ENCODE measurements at regions not wholly inside any gene's neighbourhood (a gene's known extent, or its start where the extent isn't known, plus 50 kb on each side); places are given as distances from the start of the nearest gene placed in this dataset.

DNA sequence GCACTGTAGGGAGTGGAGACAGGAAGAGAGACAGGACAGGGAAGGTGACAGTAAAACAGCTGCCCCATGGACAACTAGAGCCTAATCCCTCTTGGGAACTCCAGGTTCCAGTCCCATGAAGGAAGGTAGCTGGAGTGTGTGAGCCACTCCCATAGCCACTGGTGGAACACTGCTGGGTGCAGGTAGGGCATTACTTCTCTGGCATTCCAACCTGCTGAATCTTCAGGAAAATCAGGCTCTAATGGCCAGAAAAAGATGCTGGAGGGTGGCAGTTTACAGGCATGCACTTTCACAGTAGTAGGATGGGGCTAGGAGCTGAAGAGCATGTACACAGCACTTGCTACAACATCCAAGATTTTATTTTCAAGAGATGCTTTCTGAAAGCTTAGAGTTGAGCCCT lies 259.4 kb downstream of the AUH start:
- DNase-seq = no peak

DNA sequence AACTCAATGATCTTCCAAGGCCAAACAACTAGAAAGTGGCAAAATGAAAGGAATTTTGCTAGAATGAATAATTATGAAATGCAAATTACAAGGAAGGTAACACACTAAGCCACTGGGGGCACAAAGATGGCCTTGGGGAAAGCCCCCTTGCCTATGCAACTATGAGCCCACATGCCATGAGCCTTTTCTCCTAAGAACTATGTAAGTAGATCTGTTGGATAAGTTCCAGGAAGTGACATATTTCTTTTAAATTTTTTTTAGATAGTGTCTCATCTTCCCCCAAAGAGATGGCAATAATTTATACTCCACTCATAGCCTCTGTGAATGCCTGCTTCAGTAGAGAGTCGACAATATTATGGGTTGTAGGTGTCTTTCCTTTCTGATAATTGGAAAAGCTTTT lies 257.8 kb downstream of the AUH start:
- no peak for DNase-seq

DNA sequence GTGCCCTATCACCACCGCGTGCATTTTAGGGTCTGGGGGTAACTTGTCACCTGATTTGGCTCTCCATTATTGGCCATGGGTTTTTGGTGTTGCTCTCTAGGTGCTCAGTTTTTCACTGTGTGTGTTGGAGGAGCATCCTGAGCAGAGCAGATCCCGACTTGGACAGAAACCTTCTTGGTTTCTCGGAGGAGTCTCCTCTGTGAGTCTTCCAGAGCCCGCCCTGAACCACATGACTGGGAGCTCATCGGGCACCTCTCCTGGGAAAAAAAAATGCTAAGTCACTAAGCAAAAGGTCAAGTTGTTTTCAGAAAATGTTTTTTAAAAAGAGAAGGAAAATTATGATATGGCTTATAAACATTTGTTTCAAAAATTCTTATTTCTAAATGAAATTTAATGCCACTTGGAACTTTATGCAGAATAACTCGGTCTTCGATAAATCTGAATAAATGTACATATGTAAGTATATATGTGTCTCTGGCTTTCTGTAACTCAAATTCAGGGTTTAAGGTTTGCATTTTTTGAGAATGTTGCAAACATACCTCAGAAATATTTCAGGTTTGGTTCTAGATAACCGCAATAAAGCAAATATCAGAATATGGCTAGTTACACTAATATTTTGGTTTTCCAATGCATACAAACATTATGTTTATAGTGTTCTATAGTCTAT lies 255.2 kb downstream of the AUH start:
- no peak for DNase-seq

DNA sequence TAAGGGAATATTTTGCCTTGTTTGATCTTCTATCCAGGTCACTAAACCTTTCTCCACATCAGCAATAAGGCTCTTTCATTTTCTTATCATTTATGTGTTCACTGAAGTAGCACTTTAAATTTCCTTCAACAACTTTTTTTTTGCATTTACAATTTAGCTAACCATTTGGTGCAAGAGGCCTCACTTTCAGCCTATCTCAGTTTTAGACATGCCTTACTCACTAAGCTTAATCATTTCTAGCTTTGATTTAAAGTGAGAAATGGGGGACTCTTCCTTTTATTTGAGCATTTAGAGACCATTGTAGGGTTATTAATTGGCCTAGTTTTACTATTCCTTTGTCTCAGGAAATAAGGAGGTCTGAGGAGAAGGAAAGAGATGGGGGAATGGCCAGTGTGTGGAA lies 250.5 kb downstream of the AUH start:
- no peak for DNase-seq

DNA sequence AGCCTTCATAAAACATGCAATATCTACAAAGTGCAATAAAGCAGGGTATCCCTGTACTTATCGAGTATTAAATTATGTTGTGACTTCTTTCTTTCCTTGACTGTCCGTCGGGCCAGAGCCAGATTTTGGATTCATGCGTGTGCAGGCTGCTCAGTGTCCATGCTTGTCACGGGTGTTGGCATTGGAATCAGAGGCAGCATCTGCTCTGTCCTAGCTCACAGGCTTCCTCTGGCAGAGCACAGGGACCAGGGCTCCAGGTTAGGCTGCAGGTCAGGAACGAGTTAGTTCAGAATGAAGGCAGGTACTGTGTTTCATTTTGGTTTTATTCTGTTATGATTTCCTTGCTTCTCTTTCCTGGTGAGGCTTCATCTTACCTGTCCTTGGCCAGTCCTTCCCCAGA lies 249.8 kb downstream of the AUH start:
- DNase-seq = no peak

DNA sequence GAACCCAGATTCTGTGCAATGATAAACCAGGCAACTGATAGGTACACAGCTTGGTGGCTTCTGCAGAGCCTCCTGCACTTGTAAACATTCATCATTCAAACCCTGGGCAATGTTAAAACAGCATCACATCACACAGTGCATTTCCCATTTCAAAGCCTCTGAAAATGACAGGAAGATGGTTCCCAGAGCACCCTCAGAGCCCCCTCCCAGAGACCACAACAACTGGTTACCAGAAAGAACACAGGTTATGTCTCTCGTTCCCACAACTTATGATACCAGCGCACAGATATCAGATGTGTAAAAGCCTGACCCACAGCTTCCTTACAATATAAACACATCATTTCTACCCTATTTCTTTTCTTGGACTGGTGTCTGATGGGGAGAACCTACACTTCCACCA lies 248.7 kb downstream of the AUH start:
- no peak for DNase-seq

DNA sequence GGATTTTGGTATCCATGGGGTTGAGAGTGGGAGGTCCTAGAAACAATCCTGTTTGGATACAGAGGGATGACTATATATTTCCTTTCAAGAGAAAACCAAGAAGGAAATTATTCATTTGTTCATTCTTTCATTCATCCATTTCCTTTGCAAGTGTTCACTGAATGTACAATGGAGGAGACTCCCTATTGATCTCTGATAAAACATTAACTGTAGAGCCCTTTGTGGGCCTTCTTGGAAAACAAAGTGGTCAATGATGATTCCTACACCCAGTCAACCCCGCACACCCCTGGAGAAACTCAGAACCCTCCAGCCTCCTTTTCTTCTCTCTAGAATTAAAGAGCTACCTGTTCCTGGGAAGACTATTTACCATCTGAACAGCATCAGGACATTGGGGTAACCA lies 247.3 kb downstream of the AUH start:
- no peak for DNase-seq

DNA sequence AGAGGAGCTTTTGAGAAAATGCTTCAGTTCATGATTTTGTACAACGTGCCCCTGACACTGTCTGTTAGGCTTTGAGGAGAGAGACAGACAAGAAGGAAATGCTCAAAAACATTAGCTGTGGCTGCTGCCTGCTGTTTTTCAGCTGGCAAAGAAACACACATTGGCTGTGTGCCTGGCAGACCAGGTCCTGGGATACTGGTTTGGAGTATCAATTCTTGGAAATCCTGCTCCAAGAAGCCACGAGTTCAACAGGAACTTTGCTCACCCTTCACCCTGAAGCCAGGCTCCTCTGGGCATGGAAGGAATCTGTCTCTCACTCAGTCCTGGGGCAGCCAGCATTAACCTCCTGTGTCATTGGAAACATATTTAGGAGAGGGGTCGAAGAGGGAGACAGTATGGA lies 245.5 kb downstream of the AUH start:
- DNase-seq = no peak

DNA sequence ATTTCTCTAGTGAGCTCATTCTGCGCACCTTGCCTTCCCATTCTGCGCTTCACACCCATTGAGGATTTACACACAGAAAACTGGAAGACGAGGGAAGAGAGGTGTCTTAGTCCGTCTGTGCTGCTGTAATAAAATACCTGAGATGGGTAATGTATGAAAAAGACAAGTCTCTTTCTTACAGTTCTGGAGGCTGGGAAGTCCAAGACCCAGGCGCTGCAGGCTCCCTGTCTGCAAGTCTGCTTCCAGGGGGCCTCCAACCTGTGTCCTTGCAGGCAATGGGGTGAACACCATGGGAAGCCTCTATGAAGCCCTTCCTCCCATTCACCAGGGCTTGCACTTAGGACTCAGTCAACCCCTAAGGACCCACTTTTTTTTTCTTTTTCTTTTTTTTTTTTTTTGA lies 245.0 kb downstream of the AUH start:
- no peak for DNase-seq

DNA sequence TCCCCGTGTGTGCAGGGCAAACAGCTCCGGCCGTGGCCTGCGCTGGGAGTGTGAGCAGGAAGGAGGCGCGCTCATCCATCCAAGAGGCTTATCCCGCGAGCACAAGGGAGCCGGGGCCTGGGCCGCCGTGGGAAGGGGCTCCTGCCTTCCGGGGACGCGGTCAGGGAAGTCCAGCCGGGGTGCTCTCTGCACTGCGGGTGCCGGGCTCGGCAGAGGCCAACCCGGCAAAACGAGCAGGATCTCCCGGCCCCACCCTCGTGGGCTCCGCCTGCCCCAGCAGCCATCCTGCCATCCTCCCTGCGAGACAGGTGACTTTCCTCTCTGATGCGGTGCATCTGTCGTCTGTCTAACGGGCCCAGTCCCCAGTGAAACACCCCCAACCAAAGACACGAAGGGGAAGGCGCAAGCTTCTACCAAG lies 244.2 kb downstream of the AUH start:
- DNase-seq = no peak

DNA sequence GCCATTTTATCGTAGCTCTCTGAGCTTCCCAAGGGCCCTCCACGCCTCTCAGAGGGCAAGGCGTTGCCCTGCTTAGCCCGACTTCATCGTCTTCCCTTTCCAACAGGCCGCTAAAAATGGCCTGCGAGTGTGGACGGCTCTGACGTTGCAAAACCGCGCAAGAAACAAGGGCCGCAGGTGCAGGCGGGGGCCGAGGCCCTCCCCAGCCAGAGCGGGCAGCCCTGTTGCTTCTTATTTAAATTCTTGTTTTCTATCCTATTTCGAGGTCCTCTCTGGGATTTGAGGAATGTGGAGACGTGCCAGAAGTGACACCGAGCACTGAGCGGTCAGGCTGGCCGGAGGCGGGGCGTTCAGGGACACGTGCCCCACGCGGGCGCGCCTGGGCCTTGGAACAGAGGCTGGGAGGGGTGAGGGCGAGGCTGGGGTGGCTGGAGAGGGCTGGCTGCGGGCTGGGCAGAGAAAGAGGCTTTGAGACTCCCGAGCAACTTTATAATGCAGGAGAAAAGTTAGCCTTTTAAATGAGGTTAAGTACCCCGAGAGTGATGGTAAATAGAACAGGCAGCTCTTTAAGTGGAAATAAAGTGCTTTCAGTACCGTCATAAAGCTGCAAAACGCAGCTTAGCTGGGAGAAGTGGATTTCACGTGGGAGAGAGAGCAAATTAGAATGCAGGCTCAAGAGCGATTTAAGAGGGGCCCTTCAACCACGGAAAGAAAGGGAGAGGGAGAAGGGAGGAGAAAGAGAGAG lies 243.6 kb downstream of the AUH start:
- no peak for DNase-seq

DNA sequence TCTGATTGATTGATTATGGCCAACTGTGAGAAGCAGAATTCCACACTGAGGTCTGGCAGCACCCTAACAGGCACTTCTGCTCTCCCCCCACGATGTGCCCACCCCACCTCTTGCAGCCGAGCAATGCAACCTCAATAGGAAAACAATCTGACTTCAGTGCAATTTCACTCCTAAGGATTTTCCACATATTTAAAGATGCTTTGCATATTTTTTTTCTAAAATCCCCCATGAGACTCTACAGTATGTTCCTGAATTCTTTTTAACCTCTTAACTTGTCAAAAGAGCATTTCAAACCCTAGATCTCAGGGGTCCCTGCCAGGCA lies 243.1 kb downstream of the AUH start:
- DNase-seq = no peak

DNA sequence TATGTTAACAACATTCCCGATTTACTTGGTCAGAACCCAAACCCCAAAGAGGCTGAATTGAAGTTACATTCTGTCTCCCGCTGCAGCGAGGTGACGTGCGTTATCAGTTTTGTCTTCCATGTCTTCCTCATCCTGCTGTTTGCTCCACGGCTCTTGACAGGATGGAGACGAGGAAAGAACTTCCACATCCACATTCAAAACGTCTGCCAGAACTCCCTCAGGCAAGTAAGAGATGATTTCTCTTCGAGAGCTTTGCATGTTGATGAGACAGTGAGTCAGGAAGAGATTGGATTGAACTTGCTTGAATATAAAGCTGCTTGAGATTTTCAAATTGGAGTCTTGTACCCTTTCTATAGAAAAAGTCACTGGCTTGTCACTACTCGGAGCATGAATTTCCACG lies 242.6 kb downstream of the AUH start:
- no peak for DNase-seq

DNA sequence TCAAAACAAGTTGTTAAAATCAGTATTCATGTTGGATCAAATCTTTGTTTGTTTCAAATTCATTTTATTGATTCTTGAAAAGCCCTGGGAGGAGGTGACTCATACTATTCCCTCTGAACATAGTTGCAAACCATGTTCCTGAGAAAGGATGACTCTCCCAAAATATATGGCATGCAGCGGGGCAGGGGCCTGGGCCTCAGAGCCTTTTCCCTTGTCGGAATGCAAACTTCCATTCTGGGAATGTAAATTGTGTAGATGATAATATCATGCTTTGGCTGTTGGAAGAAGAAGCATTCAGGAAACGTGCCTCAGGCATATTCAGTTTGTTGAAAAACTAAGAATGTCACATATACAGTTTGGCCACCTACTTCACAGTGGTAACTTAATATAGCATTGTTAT lies 242.0 kb downstream of the AUH start:
- DNase-seq = no peak

DNA sequence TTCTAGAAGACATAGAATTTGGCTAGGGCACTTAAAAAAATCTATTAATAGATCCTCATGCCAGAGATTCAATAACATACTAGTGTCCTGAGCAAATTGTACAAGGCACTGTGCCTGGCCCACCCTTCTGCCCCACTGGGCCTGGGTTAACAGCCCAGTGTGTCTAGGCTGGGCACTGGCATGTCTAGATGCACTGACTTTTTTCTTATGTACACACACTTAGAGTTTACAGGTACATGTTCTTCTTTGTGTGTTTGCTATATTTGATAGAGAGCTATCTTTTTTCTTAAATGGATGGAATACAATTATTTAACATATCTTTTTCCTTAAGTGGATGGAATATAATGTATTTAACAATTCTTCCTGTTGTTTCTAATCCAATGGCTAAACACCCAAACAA lies 241.5 kb downstream of the AUH start:
- DNase-seq = no peak

DNA sequence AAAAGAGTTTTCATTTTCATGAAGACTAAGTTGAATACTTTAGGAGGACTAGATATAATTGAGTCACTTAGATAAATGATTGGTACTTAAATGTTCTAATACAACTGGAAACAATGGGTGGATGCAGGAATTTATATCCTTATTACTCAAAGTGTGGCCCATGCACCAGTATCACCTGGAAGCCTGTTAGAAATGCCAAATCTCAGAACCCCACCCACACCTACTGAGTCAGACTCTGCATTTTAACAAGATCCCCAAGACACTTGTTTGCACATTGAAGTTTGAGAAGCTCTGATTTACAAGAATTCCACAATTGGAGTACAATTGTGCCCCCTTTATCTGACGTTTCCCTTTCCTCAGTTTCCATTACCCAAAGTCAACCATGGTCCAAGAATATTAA lies 239.0 kb downstream of the AUH start:
- no peak for DNase-seq

DNA sequence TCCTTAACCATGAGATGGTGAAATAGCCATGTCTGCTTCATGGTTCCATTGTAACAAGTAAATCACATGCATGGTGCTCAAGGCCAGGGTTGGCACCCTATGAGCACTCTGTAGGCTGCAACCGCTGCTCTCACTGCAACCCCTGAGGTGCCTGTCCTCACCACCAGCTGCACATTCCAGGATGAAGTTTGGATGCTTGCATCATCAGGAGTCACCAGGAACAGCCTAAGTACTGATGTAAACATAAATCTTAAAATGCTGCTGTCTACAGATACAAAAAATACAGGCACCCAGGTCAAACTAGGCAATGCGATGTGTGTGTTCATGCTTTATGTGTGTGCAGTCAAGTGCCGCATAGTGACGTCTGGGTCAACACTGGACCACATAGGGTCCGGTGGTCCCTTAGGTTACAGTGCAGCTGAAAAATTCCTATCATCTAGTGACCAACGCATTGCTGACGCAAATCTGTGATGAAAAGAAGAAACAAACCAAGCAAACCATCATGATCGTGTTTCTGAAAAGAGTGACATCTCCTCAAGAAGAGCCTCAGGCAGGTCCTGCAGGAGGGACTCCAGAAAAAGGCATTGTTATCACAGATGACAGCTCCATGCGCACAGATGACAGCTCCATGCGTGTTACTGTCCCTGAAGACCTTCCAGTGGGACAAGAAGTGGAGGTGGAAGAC lies 234.8 kb downstream of the AUH start:
- DNase-seq = no peak

DNA sequence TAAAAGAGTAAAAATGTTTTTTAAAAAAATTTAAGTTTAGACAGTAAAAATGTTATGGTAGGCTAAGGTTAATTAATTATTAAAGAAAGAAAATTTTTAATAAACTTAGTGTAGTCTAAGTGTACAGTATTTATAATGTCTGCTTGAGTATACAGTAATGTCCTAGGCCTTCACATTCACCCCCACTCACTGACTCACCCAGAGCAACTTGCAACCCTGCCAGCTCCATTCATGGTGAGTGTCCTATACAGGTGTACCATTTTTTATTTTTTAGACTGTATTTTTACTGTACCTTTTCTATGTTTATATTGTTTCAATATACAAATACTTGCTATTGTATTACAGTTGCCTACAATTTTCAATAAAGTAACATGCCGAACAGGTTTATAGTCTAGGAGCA lies 234.1 kb downstream of the AUH start:
- DNase-seq = no peak

DNA sequence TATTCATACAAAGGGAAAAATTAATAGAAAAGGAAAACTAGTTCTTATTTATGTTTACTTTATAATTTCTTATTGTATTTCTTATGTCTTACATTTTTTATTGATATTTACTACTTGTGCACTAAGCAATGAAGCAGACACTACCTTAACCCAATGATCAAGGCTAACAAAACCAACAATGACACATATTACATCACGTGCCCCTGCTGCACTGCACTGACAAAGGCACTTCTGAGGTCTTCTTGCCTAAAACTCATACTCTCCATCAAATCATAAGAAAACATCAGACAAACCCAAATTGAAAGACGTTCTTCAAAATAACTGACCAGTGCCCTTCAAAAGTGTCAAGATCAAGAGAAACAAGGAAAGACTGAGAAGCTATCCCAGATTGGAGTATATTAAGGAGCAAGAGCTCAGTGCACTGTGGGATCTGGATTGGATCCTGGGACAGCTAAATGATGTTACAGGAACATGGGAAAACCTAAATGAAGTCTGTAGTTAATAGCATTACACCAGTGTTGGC lies 230.9 kb downstream of the AUH start:
- no peak for DNase-seq

DNA sequence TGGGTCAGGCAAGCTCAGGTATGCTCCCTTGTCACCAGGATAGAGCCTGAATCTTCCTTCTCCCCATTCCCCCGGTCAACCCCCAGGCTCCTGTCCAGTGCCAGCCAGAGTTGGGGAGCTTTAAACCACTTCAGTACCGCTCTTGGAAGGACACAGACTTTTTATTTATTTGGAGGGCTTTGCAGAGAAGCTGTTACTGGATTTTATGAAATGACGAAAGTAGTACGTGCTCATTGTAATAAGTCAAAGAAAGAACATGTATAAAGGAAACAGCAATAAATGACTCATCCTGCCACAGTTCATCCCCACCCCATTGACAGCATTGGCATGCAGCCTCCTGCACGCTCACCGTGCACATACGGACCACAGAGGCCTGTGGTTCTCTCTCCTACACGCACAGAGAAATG lies 230.3 kb downstream of the AUH start:
- DNase-seq = no peak

DNA sequence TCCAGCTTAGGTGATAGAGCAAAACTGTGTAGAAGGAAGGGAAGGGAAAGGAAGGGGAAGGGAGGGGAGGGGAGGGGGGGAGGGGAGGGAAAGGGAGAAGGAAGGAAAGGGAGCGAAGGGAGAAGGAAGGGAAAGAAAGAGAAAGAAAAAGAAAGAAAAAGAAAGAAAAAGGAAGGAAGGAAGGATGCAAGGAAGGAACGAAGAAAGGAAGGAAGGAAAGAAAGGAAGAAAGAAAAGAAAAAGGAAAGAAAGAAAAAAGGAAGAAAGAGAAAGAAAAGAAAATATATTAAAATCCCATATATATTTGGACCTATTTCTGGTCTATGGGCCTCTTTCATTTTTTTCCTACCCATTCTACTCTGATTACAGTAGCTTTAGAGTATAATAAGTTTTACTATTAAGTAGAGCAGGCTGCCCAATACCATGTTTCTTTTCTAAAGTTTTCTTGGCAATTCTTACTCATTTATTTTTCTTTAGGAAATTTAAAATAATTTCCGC lies 229.1 kb downstream of the AUH start:
- DNase-seq = no peak

DNA sequence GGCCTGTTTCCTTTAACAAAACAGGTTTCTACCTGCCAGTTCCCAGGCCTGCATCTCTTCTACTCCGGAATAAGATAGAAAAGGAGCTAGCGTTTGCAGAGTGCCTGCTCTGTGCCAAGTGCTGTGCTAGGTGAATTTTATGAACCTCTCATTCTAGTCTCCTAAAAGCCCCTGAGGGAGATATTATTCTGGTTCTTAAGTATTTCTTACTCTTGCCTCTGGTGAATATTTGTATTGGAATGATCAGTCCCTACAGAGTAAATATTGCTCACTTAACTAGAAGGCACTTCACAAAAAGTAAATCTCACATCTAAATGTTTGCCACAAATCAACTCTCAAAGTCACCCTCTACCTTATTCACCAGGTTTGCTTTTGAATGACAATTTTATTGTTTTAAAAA lies 227.1 kb downstream of the AUH start:
- no peak for DNase-seq

DNA sequence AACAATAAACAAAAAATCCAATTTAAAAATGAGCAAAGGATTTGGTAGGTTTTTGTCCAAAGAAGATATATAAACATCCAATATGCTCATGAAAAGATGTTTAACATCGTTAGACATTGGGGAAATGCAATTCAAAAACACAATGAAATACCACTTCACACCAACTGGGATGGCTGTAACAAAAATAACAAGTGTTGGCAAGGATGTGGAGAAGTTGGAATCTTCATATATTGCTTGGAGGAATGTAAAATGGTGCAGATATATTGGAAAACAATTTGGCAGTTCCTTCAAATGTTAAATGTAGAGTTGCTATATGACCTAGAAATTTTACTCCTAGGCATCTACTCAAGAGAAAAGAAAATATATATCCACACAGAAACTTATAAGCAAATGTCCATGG lies 224.3 kb downstream of the AUH start:
- DNase-seq = no peak

DNA sequence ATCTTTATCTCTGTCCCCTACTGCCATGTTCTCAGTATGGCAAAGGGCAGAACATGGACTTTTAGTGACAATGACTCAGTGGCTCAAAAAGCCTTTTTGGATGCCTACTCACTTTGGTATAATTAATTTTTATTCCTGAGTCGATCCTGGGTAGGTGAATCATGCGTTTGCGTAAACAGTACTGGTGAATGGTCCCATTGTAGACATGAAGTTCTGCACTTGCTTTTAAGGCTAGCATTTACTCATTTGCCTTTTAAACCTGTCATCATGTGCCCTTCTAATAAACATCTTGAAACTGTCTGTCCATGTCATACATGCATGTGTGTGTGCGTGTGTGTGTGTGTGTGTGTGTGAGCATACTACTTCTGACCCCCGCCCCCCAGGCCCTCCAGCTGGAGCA lies 223.0 kb downstream of the AUH start:
- no peak for DNase-seq

Measured in NCI-H1694 (cell line).